ENCODE measurements at regions not wholly inside any gene's neighbourhood (a gene's known extent, or its start where the extent isn't known, plus 50 kb on each side); places are given as distances from the start of the nearest gene placed in this dataset.

DNA sequence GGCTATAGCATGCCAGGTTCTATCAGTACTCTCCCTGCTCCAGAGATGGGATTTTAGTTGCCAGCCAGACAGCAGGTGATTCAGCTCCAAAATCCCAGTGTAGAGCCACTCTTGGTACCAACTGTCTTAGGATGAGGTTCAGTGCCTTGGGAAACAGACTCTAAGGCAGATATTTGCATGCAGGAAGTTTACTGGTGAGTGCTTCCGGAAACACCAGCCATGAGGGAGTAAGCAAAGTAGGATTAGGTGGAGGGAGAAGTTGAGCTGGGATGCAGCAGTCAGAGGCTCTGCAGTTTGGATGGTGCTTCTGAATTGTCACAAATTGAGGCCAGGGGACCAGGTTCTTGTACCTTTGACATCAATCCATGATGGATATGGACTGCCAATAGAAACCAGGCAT lies 207.5 kb upstream of the JUN start:
- Histone ChIP-seq H3K4me3 (no peak overlapping the region), H3K36me3 (no peaks in the 10 kb centered on the region), H3K4me1 (peaks cover 0 to 23% (median 9%) of the 10 kb centered on the region in 6 donors), H3K9me3 (no peaks in the 10 kb centered on the region), H3K27me3 (replicated peaks in 1 of 7) (no peaks in the 10 kb centered on the region), H3K27ac (no peak overlapping the region)
- intact Hi-C loops (cut with DNase I; ENCODE audit: low total_unique reads), result no loop called here
- DNase-seq, result no peak
- TF ChIP-seq POLR2A (IDR thresholded peaks at IDR 0.05), result no peak
- no peak for TF ChIP-seq CTCF (IDR thresholded peaks at IDR 0.05 in 8 of 11, conservative IDR thresholded peaks at IDR 0.05 in 3 of 11)
- no peak for TF ChIP-seq POLR2AphosphoS5 (IDR thresholded peaks at IDR 0.05)
- 54 to 79% (median 64%) methylated on average over 1 of the region's 1 CpG for WGBS, 5 donors

DNA sequence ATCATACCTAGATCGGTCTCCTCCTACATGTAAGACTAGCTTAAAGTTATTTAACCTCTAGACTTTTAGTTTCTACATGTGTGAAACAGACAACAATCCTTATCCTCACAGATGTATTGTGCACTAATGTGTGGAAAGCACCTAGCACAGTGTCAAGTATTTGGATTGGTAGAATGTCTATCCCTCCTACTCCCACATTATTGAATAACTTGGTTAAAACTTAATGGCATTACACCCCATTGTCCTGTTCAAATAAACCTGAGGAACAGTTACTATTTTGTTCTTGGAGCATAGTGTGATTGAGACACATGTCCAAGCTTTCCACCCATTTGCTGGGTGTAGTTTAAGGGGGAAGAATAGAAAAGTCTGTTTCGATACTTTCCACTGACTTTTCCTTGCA lies 208.8 kb upstream of the JUN start:
- Histone ChIP-seq H3K4me1 (peaks cover 0 to 13% (median 3%) of the 10 kb centered on the region in 6 donors), H3K36me3 (no peaks in the 10 kb centered on the region), H3K9me3 (no peaks in the 10 kb centered on the region), H3K27ac (no peak overlapping the region), H3K27me3 (replicated peaks in 1 of 7) (no peaks in the 10 kb centered on the region), H3K4me3 (no peak overlapping the region)
- DNase-seq, result no peak
- TF ChIP-seq POLR2A (IDR thresholded peaks at IDR 0.05) (no peak), CTCF (IDR thresholded peaks at IDR 0.05 in 8 of 11, conservative IDR thresholded peaks at IDR 0.05 in 3 of 11) (no peak), POLR2AphosphoS5 (IDR thresholded peaks at IDR 0.05) (no peak)
- 92 to 99% (median 94%) methylated on average over 2 of the region's 2 CpGs for WGBS, 5 donors
- intact Hi-C loops (cut with DNase I; ENCODE audit: low total_unique reads), result no loop called here

- no peaks in the 10 kb centered on the region for H3K9me3 ChIP-seq
- DNase-seq, result no peak
- H3K4me1 ChIP-seq, result peaks cover 0 to 7% (median 1%) of the 10 kb centered on the region in 6 donors
- no peak overlapping the region for H3K27ac ChIP-seq
- H3K27me3 ChIP-seq (replicated peaks in 1 of 7), result no peaks in the 10 kb centered on the region
- H3K4me3 ChIP-seq, result no peak overlapping the region
- 90 to 95% (median 92%) methylated on average over 3 of the region's 3 CpGs for WGBS, 5 donors
- intact Hi-C loops (cut with DNase I; ENCODE audit: low total_unique reads), result no loop called here
- TF ChIP-seq POLR2AphosphoS5 (IDR thresholded peaks at IDR 0.05) (no peak), POLR2A (IDR thresholded peaks at IDR 0.05) (no peak), CTCF (IDR thresholded peaks at IDR 0.05 in 8 of 11, conservative IDR thresholded peaks at IDR 0.05 in 3 of 11) (no peak)
- H3K36me3 ChIP-seq, result no peaks in the 10 kb centered on the region
Measured at GRCh38 chr1:58993403-58993802, 209.6 kb upstream of the JUN start.

- Histone ChIP-seq H3K27me3 (replicated peaks in 1 of 7) (no peaks in the 10 kb centered on the region), H3K27ac (no peak overlapping the region), H3K9me3 (no peaks in the 10 kb centered on the region), H3K4me1 (peaks cover 0 to 7% (median 1%) of the 10 kb centered on the region in 6 donors), H3K4me3 (no peak overlapping the region), H3K36me3 (no peaks in the 10 kb centered on the region)
- WGBS, 5 donors, result 82 to 95% (median 86%) methylated on average over 2 of the region's 2 CpGs
- TF ChIP-seq POLR2AphosphoS5 (IDR thresholded peaks at IDR 0.05) (no peak), CTCF (IDR thresholded peaks at IDR 0.05 in 8 of 11, conservative IDR thresholded peaks at IDR 0.05 in 3 of 11) (no peak), POLR2A (IDR thresholded peaks at IDR 0.05) (no peak)
- intact Hi-C loops (cut with DNase I; ENCODE audit: low total_unique reads), result no loop called here
- DNase-seq, result no peak
Measured at GRCh38 chr1:58994664-58995063, 210.8 kb upstream of the JUN start.

Measured in spleen (tissue), 11 donors.